ENCODE measurements at regions not wholly inside any gene's neighbourhood (a gene's known extent, or its start where the extent isn't known, plus 50 kb on each side); places are given as distances from the start of the nearest gene placed in this dataset.

- Mint-ChIP-seq H3K9me3 (peaks cover 0 to 7% (median 3%) of the 10 kb centered on the region in 7 donors), H3K27ac (no peak overlapping the region), H3K27me3 (no peaks in the 10 kb centered on the region), H3K36me3 (no peaks in the 10 kb centered on the region), H3K4me3 (no peak overlapping the region), H3K4me1 (no peaks in the 10 kb centered on the region)
- ATAC-seq (ENCODE audit: low read depth in 2 of 2) (no peak), DNase-seq (no peak)
Measured at GRCh38 chr5:152994033-152994680, 496.3 kb upstream of the GRIA1 start.

- no peaks in the 10 kb centered on the region for H3K27me3 Mint-ChIP-seq
- no peak for DNase-seq
- peaks cover 0 to 7% (median 4%) of the 10 kb centered on the region in 7 donors for H3K9me3 Mint-ChIP-seq
- H3K4me3 Mint-ChIP-seq, result no peak overlapping the region
- H3K4me1 Mint-ChIP-seq, result no peaks in the 10 kb centered on the region
- no peak overlapping the region for H3K27ac Mint-ChIP-seq
- H3K36me3 Mint-ChIP-seq, result no peaks in the 10 kb centered on the region
- no peak for ATAC-seq (ENCODE audit: low read depth in 2 of 2)
Measured at GRCh38 chr5:152995214-152995725, 495.2 kb upstream of the GRIA1 start.

- Mint-ChIP-seq H3K4me3 (no peak overlapping the region), H3K4me1 (no peaks in the 10 kb centered on the region), H3K27ac (no peak overlapping the region), H3K9me3 (peaks cover 7 to 29% (median 15%) of the 10 kb centered on the region in 7 donors), H3K36me3 (no peaks in the 10 kb centered on the region), H3K27me3 (no peaks in the 10 kb centered on the region)
- no peak for ATAC-seq (ENCODE audit: low read depth in 2 of 2)
- DNase-seq, result no peak
Measured at GRCh38 chr5:153005711-153006110, 484.8 kb upstream of the GRIA1 start.

GRCh38 chr5:153006681-153007080 lies 483.8 kb upstream of the GRIA1 start:
- no peak for DNase-seq
- H3K27ac Mint-ChIP-seq, result no peak overlapping the region
- no peak for ATAC-seq (ENCODE audit: low read depth in 2 of 2)
- no peaks in the 10 kb centered on the region for H3K27me3 Mint-ChIP-seq
- H3K36me3 Mint-ChIP-seq, result no peaks in the 10 kb centered on the region
- no peaks in the 10 kb centered on the region for H3K4me1 Mint-ChIP-seq
- H3K9me3 Mint-ChIP-seq, result peaks cover 7 to 36% (median 18%) of the 10 kb centered on the region in 7 donors
- no peak overlapping the region for H3K4me3 Mint-ChIP-seq

- Mint-ChIP-seq H3K9me3 (peaks cover 0 to 34% (median 10%) of the 10 kb centered on the region in 7 donors), H3K36me3 (no peaks in the 10 kb centered on the region), H3K27me3 (no peaks in the 10 kb centered on the region), H3K4me1 (no peaks in the 10 kb centered on the region), H3K27ac (no peak overlapping the region), H3K4me3 (no peak overlapping the region)
- DNase-seq (no peak), ATAC-seq (ENCODE audit: low read depth in 2 of 2) (no peak)
Measured at GRCh38 chr5:153014194-153014593, 476.3 kb upstream of the GRIA1 start.

GRCh38 chr5:153018121-153018520 lies 472.3 kb upstream of the GRIA1 start:
- H3K27me3 Mint-ChIP-seq, result no peaks in the 10 kb centered on the region
- no peak for DNase-seq
- no peaks in the 10 kb centered on the region for H3K36me3 Mint-ChIP-seq
- no peak for ATAC-seq (ENCODE audit: low read depth in 2 of 2)
- no peak overlapping the region for H3K4me3 Mint-ChIP-seq
- peaks cover 6 to 57% (median 17%) of the 10 kb centered on the region in 7 donors for H3K9me3 Mint-ChIP-seq
- no peaks in the 10 kb centered on the region for H3K4me1 Mint-ChIP-seq
- H3K27ac Mint-ChIP-seq, result no peak overlapping the region

- Mint-ChIP-seq H3K4me1 (no peaks in the 10 kb centered on the region), H3K36me3 (no peaks in the 10 kb centered on the region)
- DNase-seq, result no peak
Measured at GRCh38 chr5:153030755-153031725, 459.4 kb upstream of the GRIA1 start.

GRCh38 chr5:153039501-153039900 lies 451.0 kb upstream of the GRIA1 start:
- no peaks in the 10 kb centered on the region for H3K36me3 Mint-ChIP-seq
- no peak overlapping the region for H3K4me3 Mint-ChIP-seq
- H3K27me3 Mint-ChIP-seq, result no peaks in the 10 kb centered on the region
- no peak overlapping the region for H3K27ac Mint-ChIP-seq
- no peak for ATAC-seq (ENCODE audit: low read depth in 2 of 2)
- peaks cover 0 to 14% (median 2%) of the 10 kb centered on the region in 7 donors for H3K9me3 Mint-ChIP-seq
- no peak for DNase-seq
- no peaks in the 10 kb centered on the region for H3K4me1 Mint-ChIP-seq

More at GRCh38 chr5:153030755-153031725, 459.4 kb upstream of the GRIA1 start:
- no peak for ATAC-seq (ENCODE audit: low read depth in 2 of 2)
- H3K9me3 Mint-ChIP-seq, result peaks cover 0 to 9% (median 2%) of the 10 kb centered on the region in 7 donors
- peak overlapping the region in 1 of 6 donors; percentile 33 for H3K27ac Mint-ChIP-seq
- no peak overlapping the region for H3K4me3 Mint-ChIP-seq
- no peaks in the 10 kb centered on the region for H3K27me3 Mint-ChIP-seq

- no peak overlapping the region for H3K27ac Mint-ChIP-seq
Measured at GRCh38 chr5:153043886-153044285, 446.6 kb upstream of the GRIA1 start.

GRCh38 chr5:153050496-153051179 lies 439.8 kb upstream of the GRIA1 start:
- no peaks in the 10 kb centered on the region for H3K4me1 Mint-ChIP-seq
- no peak for DNase-seq
- H3K4me3 Mint-ChIP-seq, result no peak overlapping the region
- H3K9me3 Mint-ChIP-seq, result peaks cover 0 to 10% (median 4%) of the 10 kb centered on the region in 7 donors
- H3K36me3 Mint-ChIP-seq, result no peaks in the 10 kb centered on the region
- no peak overlapping the region for H3K27ac Mint-ChIP-seq
- no peak for ATAC-seq (ENCODE audit: low read depth in 2 of 2)
- peaks cover 0 to 4% (median 0%) of the 10 kb centered on the region in 3 donors for H3K27me3 Mint-ChIP-seq

More at GRCh38 chr5:153043886-153044285, 446.6 kb upstream of the GRIA1 start:
- Mint-ChIP-seq H3K4me1 (no peaks in the 10 kb centered on the region), H3K36me3 (no peaks in the 10 kb centered on the region), H3K9me3 (peaks cover 1 to 15% (median 4%) of the 10 kb centered on the region in 7 donors), H3K4me3 (no peak overlapping the region), H3K27me3 (no peaks in the 10 kb centered on the region)
- DNase-seq, result no peak
- ATAC-seq (ENCODE audit: low read depth in 2 of 2), result no peak

GRCh38 chr5:153066281-153066680 lies 424.2 kb upstream of the GRIA1 start:
- H3K27me3 Mint-ChIP-seq, result no peaks in the 10 kb centered on the region
- no peaks in the 10 kb centered on the region for H3K36me3 Mint-ChIP-seq
- no peak overlapping the region for H3K4me3 Mint-ChIP-seq

GRCh38 chr5:153067869-153068268 lies 422.6 kb upstream of the GRIA1 start:
- Mint-ChIP-seq H3K4me3 (no peak overlapping the region), H3K27me3 (no peaks in the 10 kb centered on the region), H3K9me3 (peaks cover 0 to 11% (median 2%) of the 10 kb centered on the region in 7 donors), H3K36me3 (no peaks in the 10 kb centered on the region), H3K4me1 (no peaks in the 10 kb centered on the region), H3K27ac (no peak overlapping the region)
- DNase-seq (no peak), ATAC-seq (ENCODE audit: low read depth in 2 of 2) (no peak)

More at GRCh38 chr5:153066281-153066680, 424.2 kb upstream of the GRIA1 start:
- no peak for ATAC-seq (ENCODE audit: low read depth in 2 of 2)
- DNase-seq, result no peak
- H3K27ac Mint-ChIP-seq, result no peak overlapping the region
- H3K4me1 Mint-ChIP-seq, result no peaks in the 10 kb centered on the region
- H3K9me3 Mint-ChIP-seq, result peaks cover 0 to 11% (median 2%) of the 10 kb centered on the region in 7 donors

- ATAC-seq (ENCODE audit: low read depth in 2 of 2) (no peak), DNase-seq (no peak)
- H3K4me1 Mint-ChIP-seq, result no peaks in the 10 kb centered on the region
- no peak overlapping the region for H3K27ac Mint-ChIP-seq
- H3K27me3 Mint-ChIP-seq, result no peaks in the 10 kb centered on the region
- H3K36me3 Mint-ChIP-seq, result no peaks in the 10 kb centered on the region
- peaks cover 0 to 10% (median 4%) of the 10 kb centered on the region in 7 donors for H3K9me3 Mint-ChIP-seq
- H3K4me3 Mint-ChIP-seq, result no peak overlapping the region
Measured at GRCh38 chr5:153079396-153079795, 411.1 kb upstream of the GRIA1 start.

All from naive B cell (primary cell).